ENCODE measurements at regions not wholly inside any gene's neighbourhood (a gene's known extent, or its start where the extent isn't known, plus 50 kb on each side); places are given as distances from the start of the nearest gene placed in this dataset.
"Not testable (repeated sequence)": the region's sequence is repeated elsewhere in the genome, so short reads cannot be mapped to it uniquely, and the experiment has no call there.

- DNase-seq = no peak
Observed at GRCh38 chr2:133624551-133624950, 56.3 kb upstream of the NCKAP5 start.

- no peak for DNase-seq
Observed at GRCh38 chr2:133627741-133628140, 59.5 kb upstream of the NCKAP5 start.

- DNase-seq = no peak
Observed at GRCh38 chr2:133633309-133633708, 65.0 kb upstream of the NCKAP5 start.

- DNase-seq = no peak
Observed at GRCh38 chr2:133633881-133634409, 65.7 kb upstream of the NCKAP5 start.

GRCh38 chr2:133635131-133635530, 66.9 kb upstream of the NCKAP5 start:
- DNase-seq = no peak

- DNase-seq = no peak
Observed at GRCh38 chr2:133636287-133636686, 68.0 kb upstream of the NCKAP5 start.

GRCh38 chr2:133640103-133640502, 71.8 kb upstream of the NCKAP5 start:
- DNase-seq = no peak

GRCh38 chr2:133641497-133641896, 73.2 kb upstream of the NCKAP5 start:
- no peak for DNase-seq

- DNase-seq = no peak
Observed at GRCh38 chr2:133641942-133642725, 73.9 kb upstream of the NCKAP5 start.

GRCh38 chr2:133642791-133643191, 74.5 kb upstream of the NCKAP5 start:
- no peak for DNase-seq

- no peak for DNase-seq
Observed at GRCh38 chr2:133643863-133644262, 75.6 kb upstream of the NCKAP5 start.

- no peak for DNase-seq
Observed at GRCh38 chr2:133644846-133645245, 76.6 kb upstream of the NCKAP5 start.

- DNase-seq = not testable (repeated sequence)
Observed at GRCh38 chr2:133647386-133647785, 79.1 kb upstream of the NCKAP5 start.

- no peak for DNase-seq
Observed at GRCh38 chr2:133651861-133652260, 83.6 kb upstream of the NCKAP5 start.

GRCh38 chr2:133652398-133652797, 84.1 kb upstream of the NCKAP5 start:
- DNase-seq = no peak

- DNase-seq = no peak
Observed at GRCh38 chr2:133653056-133653455, 84.8 kb upstream of the NCKAP5 start.

GRCh38 chr2:133654949-133655348, 86.7 kb upstream of the NCKAP5 start:
- no peak for DNase-seq

- DNase-seq = no peak
Observed at GRCh38 chr2:133655610-133656009, 87.3 kb upstream of the NCKAP5 start.

GRCh38 chr2:133657591-133657990, 89.3 kb upstream of the NCKAP5 start:
- no peak for DNase-seq

- DNase-seq = no peak
Observed at GRCh38 chr2:133658020-133658903, 90.0 kb upstream of the NCKAP5 start.

- DNase-seq = no peak
Observed at GRCh38 chr2:133660510-133660909, 92.2 kb upstream of the NCKAP5 start.

GRCh38 chr2:133661392-133661791, 93.1 kb upstream of the NCKAP5 start:
- no peak for DNase-seq

- DNase-seq = no peak
Observed at GRCh38 chr2:133666621-133667020, 98.4 kb upstream of the NCKAP5 start.

- DNase-seq = no peak
Observed at GRCh38 chr2:133667085-133667484, 98.8 kb upstream of the NCKAP5 start.

Data from activated CD4-positive, alpha-beta T cell treated with anti-CD3 and anti-CD28 coated beads, Interleukin-2, Interleukin-6, amounts not matched to agents 100 ng/mL and 50 ng/mL, durations not matched to agents 16 hours and 8 hours (primary cell).